Ovary (tissue), 7 donors: ENCODE measurements at regions not wholly inside any gene's neighbourhood (a gene's known extent, or its start where the extent isn't known, plus 50 kb on each side); places are given as distances from the start of the nearest gene placed in this dataset.
"Not testable (repeated sequence)": the region's sequence is repeated elsewhere in the genome, so short reads cannot be mapped to it uniquely, and the experiment has no call there.

Source experiments
- DNase-seq, 5 donors: peaks; one replicate each; pipeline ENCODE4 v3.0.0-alpha.2; 2019 to 2020
- H3K27ac ChIP-seq, 2 donors: fragments of 200-600 bp; one replicate each; pipeline versions ENCODE4 v1.5.1 to v1.8.0; 2019 to 2022
- H3K27me3 ChIP-seq: fragments of 200-600 bp; one replicate; pipeline ENCODE4 v1.8.0; 2022
- H3K36me3 ChIP-seq: fragments of 200-600 bp; sonication (generic); one replicate; pipeline ENCODE4 v1.5.1; 2019
- H3K4me1 ChIP-seq: one replicate; pipeline ENCODE4 v1.8.1; 2013; ENCODE audit warnings: mild to moderate bottlenecking, moderate library complexity; ENCODE audit not compliant: insufficient read depth
- H3K4me3 ChIP-seq: fragments of 200-600 bp; sonication (generic); one replicate; pipeline ENCODE4 v1.5.1; 2017
- H3K9me3 ChIP-seq, 2 donors: fragments of 200-600 bp in 1 of 2; sonication (generic) in 1 of 2; one replicate each; pipeline versions ENCODE4 v1.5.1 to v1.8.1; 2013 to 2019; ENCODE audit warnings: mild to moderate bottlenecking in 1 of 2, moderate library complexity in 1 of 2
- EP300 ChIP-seq: sonication (generic); formaldehyde crosslinking; IDR thresholded peaks from one replicate; pipeline ENCODE4 v1.6.1; 2017; ENCODE audit warnings: antibody characterized with exemption
- POLR2A ChIP-seq: fragments of 450-650 bp; IDR thresholded peaks from one replicate; pipeline ENCODE4 v1.6.1; 2017; ENCODE audit warnings: antibody characterized with exemption, mild to moderate bottlenecking, moderate library complexity
- WGBS, 3 donors: extraction: QIAGEN DNeasy Blood & Tissue Kit in 1 of 3; methylation state at CpG; one replicate each; pipeline versions ENCODE4 v1.1.5 to v1.1.7; 2013 to 2017; 5-methylcytosine and 5-hydroxymethylcytosine counted together
- intact Hi-C, 4 donors: fragments of 100-400 bp; cut with DNase I; formaldehyde crosslinking; loops; one replicate each; pipeline versions ENCODE4 v1.11.0 to v1.15.1; 2022 to 2023
- TF ChIP-seq, protein P1 (sequence below), 3 donors: fragments of 450-650 bp in 2 of 3; fragments of 200-600 bp in 1 of 3; IDR thresholded peaks; one replicate each; pipeline versions ENCODE4 v1.5.1 to v1.8.0; 2016 to 2022; ENCODE audit warnings: antibody characterized with exemption in 3 of 3, mild to moderate bottlenecking in 1 of 3
- donor health status: DM: no; HTN: no; CAD: no; lungs with moderate emphysema.
- donor health status: DM: no; HTN: no; CAD: no.
- donor health status: Bipolar disorder and iron deficiency.
- donor health status: DM: no; HTN: no; CAD: no.
- donor health status: DM: yes; HTN: yes; CAD: no.

DNA sequence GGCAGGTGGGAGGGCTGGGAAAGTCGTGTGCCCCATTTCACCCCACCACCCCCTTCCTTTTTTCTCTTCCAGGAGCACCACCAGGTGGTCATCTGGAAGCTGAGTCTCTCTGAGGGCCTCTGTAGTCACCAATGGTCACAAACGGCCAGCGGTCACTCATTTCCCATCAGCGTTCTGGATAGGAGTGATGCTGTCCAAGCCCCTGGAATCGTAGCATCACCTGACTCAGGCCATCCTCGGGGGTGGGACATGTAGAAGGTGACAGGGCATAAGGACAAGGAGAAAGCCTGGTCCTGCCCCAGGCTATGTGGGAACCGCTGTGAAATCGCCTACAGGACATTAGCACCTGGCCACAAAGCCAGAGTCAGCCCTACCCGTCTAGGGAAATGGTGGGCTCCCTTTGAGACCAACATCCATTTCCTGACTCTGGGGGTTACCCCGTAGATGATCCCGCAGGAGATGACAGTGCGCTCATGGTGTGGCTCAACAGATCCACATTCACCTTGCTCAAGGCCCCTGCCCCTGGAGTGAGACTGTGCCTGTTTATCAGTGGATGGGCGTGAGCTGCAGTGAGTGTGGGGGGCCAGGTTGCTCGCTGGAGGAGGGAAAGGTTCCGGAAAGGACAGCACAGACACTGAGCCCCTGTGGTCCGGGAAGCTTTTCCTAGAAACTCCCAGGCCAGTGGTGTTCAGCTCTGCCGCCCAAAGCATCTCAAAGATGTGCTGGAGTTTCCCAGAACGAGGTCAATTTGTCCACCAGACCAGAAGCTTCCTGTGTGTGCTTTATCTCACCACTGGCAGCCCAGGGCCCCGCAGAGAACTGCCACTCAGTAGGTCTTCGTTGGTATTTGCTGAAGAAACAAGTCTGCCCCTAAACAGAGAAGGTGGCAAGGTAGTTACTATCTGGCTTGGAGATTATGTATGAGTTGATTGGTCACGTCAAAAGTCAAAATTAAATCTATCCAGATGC lies 61.1 kb upstream of the UNC5A start:
- 67 to 80% (median 70%) methylated on average over 21 of the region's 21 CpGs for WGBS, 3 donors
- no peak for DNase-seq
- no peak overlapping the region for H3K4me3 ChIP-seq
- intact Hi-C loops, result no loop called here
- TF ChIP-seq, protein P1, sequence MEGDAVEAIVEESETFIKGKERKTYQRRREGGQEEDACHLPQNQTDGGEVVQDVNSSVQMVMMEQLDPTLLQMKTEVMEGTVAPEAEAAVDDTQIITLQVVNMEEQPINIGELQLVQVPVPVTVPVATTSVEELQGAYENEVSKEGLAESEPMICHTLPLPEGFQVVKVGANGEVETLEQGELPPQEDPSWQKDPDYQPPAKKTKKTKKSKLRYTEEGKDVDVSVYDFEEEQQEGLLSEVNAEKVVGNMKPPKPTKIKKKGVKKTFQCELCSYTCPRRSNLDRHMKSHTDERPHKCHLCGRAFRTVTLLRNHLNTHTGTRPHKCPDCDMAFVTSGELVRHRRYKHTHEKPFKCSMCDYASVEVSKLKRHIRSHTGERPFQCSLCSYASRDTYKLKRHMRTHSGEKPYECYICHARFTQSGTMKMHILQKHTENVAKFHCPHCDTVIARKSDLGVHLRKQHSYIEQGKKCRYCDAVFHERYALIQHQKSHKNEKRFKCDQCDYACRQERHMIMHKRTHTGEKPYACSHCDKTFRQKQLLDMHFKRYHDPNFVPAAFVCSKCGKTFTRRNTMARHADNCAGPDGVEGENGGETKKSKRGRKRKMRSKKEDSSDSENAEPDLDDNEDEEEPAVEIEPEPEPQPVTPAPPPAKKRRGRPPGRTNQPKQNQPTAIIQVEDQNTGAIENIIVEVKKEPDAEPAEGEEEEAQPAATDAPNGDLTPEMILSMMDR (IDR thresholded peaks at IDR 0.05), result no peak
- TF ChIP-seq EP300 (no peak), POLR2A (no peak)
- H3K27ac ChIP-seq, result no peak overlapping the region
- H3K27me3 ChIP-seq, result no peaks in the 10 kb centered on the region
- H3K36me3 ChIP-seq, result no peaks in the 10 kb centered on the region
- H3K9me3 ChIP-seq, result no peaks in the 10 kb centered on the region
- no peaks in the 10 kb centered on the region for H3K4me1 ChIP-seq

DNA sequence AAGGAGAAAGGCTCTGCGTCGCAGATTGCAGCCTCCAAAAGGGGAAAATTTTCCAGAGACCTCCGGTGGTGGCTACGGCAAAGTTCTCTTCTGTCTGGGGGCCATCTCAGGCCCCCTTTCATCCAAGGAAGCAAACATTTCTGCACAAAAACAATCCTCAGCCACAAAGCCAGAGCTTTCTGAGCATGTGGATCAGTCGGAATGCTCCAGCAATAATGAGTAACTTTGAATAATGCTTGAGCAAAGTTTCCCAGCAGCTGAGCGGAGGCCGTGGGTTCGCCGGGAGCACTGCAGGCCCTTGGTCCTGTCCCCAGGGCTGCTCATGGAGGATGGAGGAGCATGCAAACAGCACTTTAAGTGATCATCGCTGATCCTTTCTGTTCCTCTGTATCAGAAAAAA lies 60.2 kb upstream of the UNC5A start:
- TF ChIP-seq EP300, result no peak
- TF ChIP-seq POLR2A, result no peak
- TF ChIP-seq, protein P1 (IDR thresholded peaks at IDR 0.05), result no peak
- DNase-seq, result no peak
- H3K4me3 ChIP-seq, result no peak overlapping the region
- WGBS, 3 donors, result 76 to 84% (median 79%) methylated on average over 10 of the region's 10 CpGs
- H3K4me1 ChIP-seq, result no peaks in the 10 kb centered on the region
- H3K36me3 ChIP-seq, result no peaks in the 10 kb centered on the region
- no peaks in the 10 kb centered on the region for H3K27me3 ChIP-seq
- no peaks in the 10 kb centered on the region for H3K9me3 ChIP-seq
- no peak overlapping the region for H3K27ac ChIP-seq
- intact Hi-C loops, result no loop called here

DNA sequence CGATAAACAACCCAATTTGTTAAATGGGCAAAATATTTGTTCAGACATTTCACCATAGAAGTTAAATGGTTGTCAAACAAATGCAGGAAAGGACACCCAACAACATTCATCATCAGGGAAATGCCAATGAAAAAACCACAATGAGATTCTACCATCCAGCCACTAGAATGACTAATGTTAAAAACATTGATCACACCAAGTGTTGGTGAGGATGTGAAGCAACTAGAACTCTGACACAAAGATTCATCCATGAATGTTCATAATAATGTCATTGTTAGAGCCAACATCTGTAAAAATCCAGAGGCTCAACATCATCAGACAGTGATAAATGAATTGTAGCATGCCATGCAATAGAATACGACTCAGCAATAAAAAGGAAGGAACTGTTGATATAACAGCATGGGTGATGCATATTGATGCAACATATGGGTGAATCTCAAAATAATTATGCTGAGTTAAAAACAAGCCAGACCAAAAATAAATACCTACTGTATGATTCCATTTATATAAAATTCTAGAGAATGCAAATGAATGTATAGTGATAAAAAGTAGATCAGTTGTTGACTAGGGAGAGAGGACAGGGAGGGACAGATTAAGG lies 55.9 kb upstream of the UNC5A start:
- TF ChIP-seq POLR2A, result no peak
- no peak for TF ChIP-seq EP300
- TF ChIP-seq, protein P1 (IDR thresholded peaks at IDR 0.05), result no peak
- WGBS, 3 donors, result 91 to 96% (median 92%) methylated on average over 2 of the region's 2 CpGs
- Histone ChIP-seq H3K4me3 (no peak overlapping the region), H3K4me1 (no peaks in the 10 kb centered on the region), H3K36me3 (no peaks in the 10 kb centered on the region), H3K27me3 (no peaks in the 10 kb centered on the region), H3K27ac (no peak overlapping the region), H3K9me3 (no peaks in the 10 kb centered on the region)
- DNase-seq, result no peak
- intact Hi-C loops, result no loop called here

DNA sequence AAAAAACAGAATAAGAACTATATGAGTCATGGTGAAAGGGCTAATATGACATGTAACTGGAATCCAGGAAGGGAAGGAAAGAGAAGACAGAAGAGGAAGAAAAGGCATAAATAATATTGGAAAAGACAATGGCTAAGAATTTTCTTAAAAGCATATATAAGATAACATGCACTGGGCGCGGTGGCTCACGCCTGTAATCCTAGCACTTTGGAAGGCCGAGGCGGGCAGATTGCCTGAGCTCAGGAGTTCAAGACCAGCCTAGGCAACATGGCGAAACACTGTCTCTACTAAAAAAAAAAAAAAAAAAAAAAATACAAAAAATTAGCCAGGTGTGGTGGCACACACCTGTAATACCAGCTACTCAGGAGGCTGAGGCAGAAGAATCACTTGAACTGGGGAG lies 54.8 kb upstream of the UNC5A start:
- H3K4me3 ChIP-seq, H3K36me3 ChIP-seq, H3K27me3 ChIP-seq, H3K27ac ChIP-seq, intact Hi-C loops, H3K4me1 ChIP-seq, DNase-seq, H3K9me3 ChIP-seq: not testable (repeated sequence)
- 87 to 92% (median 92%) methylated on average over 6 of the region's 6 CpGs for WGBS, 3 donors

DNA sequence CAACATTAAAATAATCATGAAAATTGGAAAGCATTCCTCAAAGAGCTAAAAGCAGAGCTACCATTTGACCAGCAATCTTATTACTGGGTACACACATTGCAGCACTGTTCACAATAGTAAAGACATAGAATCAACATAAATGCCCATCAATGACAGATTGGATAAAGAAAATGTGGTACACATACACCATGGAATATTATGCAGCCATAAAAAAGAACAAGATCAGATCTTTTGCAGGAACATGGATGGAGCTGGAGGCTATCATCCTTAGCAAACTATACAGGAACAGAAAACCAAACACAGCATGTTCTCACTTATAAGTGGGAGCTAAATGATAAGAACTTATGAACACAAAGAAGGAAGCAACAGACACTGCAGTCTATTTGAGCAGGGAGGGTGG lies 52.8 kb upstream of the UNC5A start:
- H3K27me3 ChIP-seq, H3K36me3 ChIP-seq, H3K4me3 ChIP-seq, H3K27ac ChIP-seq, intact Hi-C loops, H3K9me3 ChIP-seq, H3K4me1 ChIP-seq, DNase-seq: not testable (repeated sequence)
